GM12864 (cell line): ENCODE measurements at regions not wholly inside any gene's neighbourhood (a gene's known extent, or its start where the extent isn't known, plus 50 kb on each side); places are given as distances from the start of the nearest gene placed in this dataset.

Experiments used
- DNase-seq: peaks from one replicate; pipeline ENCODE4 v3.0.0-alpha.2; 2011; ENCODE audit warnings: low read depth
- H3K4me3 ChIP-seq: 2 replicates; pipeline ENCODE4 v1.5.1; 2011; ENCODE audit warnings: mild to moderate bottlenecking, low read depth, low read length, control low read depth
- TF ChIP-seq, protein P1 (sequence below): IDR thresholded peaks from 2 replicates; pipeline ENCODE4 v1.5.1; 2011; ENCODE audit warnings: low read depth, mild to moderate bottlenecking, moderate library complexity, low read length, control low read depth, inconsistent platforms; ENCODE audit errors: missing control alignments

DNA sequence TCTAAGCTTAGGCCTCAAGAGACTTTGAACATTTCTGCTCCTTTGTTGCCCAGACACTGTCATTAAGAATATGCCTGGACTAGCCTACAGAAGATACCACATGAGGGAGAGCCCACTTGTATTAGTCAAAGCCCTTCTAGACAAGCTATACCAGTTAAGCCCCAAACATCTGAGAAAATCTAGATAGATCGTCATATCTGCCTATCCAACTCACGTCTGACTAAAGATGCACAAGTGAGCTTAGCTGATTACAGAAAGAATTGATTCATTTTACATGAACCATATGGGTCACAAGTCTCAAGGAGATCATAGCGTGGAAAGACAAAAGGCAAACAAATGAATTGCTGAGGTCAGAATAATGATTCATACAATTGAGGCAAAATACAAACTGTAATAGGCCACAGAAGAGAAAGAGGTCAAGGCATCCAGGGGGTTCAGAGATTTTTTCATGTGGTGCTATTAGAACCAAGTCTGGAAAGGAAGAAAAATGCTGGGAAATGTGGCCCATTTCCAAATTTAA is 1155.5 kb upstream of the TENM4 start:
- DNase-seq, result no peak
- no peak overlapping the region for H3K4me3 ChIP-seq
- TF ChIP-seq, protein P1, sequence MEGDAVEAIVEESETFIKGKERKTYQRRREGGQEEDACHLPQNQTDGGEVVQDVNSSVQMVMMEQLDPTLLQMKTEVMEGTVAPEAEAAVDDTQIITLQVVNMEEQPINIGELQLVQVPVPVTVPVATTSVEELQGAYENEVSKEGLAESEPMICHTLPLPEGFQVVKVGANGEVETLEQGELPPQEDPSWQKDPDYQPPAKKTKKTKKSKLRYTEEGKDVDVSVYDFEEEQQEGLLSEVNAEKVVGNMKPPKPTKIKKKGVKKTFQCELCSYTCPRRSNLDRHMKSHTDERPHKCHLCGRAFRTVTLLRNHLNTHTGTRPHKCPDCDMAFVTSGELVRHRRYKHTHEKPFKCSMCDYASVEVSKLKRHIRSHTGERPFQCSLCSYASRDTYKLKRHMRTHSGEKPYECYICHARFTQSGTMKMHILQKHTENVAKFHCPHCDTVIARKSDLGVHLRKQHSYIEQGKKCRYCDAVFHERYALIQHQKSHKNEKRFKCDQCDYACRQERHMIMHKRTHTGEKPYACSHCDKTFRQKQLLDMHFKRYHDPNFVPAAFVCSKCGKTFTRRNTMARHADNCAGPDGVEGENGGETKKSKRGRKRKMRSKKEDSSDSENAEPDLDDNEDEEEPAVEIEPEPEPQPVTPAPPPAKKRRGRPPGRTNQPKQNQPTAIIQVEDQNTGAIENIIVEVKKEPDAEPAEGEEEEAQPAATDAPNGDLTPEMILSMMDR, result no peak

DNA sequence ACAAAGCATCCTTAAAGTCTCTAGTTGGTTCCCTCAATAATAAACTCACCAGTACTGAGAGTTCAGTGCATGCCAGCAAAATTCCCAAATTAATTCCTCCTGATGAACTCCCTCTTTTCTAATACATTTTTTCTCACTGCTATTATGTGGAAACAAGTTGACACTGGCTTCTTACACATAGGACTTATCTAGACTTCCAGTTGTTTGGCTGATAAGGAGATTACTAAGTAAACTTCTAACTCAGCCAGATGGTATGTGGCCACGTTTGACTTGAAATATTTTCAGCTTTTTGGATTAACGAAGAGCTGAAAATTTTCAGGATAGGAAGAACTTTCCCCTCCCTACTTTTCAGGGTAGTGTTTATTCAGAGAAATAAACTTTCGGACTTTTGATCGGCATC is 1154.2 kb upstream of the TENM4 start:
- TF ChIP-seq, protein P1, result no peak
- DNase-seq, result no peak

DNA sequence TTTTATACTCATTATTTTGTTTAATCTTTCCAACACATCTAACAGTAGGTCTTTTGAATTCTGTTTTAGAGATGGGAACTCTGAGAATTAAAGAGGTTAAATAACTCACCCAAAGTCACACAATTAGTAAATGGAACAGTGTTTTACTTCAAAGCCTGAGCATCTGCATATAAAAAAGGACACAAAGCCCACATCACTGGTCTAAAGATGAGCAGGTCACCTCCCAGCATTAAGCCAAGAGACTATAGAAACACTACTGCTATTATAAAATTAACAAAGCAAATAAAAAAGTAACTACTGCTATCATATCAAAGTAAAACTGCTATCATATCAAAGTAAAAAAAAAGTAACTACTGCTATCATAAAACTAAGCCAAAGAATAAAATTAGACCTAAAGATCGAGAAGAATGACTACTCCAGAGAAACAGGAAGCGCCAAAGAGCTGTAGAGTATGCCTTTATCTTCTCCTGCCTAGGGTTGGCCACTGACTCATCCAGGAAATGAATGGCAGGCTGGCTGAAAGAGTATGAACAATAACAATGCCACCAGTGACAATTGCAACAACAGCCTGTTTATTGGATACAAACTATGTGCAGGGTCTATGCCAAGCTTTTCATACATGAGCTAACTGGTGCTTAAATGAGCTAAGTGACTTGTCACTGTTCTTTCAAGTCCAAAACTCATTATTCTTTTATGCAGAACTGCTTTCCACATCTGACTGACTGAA is 1153.0 kb upstream of the TENM4 start:
- no peak overlapping the region for H3K4me3 ChIP-seq
- TF ChIP-seq, protein P1, result no peak
- no peak for DNase-seq

More for the DNA sequence above, 1154.2 kb upstream of the TENM4 start:
- H3K4me3 ChIP-seq, result no peak overlapping the region

DNA sequence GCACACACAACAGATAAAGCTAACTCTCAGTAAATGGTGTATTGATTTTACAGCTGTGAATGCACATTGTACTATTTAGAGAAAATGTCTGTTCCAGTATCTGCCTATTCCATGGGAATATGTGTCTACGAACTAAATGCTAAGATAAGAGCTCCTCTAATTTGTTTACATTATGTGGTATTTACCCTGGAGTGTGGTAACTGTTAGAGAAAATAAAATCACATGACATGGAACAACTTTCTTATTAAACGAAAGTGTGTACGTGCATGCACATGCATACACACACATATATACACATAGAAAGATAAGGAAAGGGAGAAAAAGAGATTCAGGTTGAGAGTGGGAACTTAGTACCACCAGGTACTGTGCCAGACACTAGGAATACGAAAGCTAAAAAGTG is 1151.7 kb upstream of the TENM4 start:
- TF ChIP-seq, protein P1, result no peak
- no peak for DNase-seq
- no peak overlapping the region for H3K4me3 ChIP-seq

DNA sequence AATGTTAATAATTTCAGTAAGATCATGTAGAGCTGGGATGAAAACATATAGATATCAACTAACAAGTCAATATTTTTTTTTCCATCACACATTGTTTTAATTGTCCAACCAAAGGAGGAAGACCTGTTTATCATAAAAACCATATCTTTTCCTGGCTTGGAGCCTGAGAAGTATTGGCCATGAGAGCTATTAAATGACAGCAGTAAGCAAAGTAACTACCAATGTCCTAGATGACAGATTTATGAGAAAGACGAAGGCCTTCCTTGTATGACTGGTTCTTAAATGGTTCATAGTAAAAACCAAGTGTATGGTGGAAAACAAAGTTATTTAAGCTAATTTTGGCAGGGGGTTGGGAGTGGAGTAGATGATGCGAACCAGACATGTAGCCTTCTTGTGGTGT is 1147.1 kb upstream of the TENM4 start:
- TF ChIP-seq, protein P1, result no peak
- DNase-seq, result no peak
- H3K4me3 ChIP-seq, result no peak overlapping the region

DNA sequence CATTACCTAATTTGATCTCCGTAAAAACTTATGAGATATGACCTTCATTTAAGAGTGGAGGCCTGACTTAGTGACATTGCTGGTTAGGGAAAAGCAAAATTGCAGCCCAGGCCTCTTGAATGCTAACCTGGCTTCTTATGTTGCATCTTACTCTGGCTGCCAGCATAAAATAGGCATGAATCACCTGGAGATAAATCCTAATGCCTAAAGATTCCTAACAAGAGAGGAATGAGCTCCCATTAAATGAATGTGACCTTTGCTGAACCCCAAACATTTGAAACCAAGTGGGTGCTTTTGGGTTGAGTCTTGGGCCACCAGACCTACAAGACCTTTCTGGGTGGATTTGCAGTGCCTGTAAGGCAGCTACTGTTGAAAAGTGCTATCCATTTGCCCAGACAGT is 1145.6 kb upstream of the TENM4 start:
- no peak for DNase-seq
- TF ChIP-seq, protein P1, result no peak
- H3K4me3 ChIP-seq, result no peak overlapping the region

DNA sequence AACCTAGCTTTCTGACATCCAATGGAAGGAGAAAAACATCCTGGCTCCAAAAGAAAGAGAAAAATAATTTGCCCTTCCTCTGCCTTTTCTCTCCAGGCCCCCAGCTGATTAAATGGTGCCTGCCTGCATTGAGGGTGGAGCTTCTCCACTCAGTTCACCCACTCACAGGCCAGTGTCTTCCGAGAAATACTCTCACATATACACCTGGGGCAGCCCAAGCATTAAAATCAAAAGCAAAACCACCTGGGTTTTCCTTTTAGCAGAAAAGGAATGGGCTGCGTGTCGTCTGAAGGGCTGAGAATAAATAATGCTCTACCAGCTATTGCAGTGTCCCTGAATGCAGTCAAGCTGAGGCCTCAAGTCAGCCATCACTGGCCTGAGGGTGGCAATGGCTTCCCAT is 1143.8 kb upstream of the TENM4 start:
- no peak overlapping the region for H3K4me3 ChIP-seq
- no peak for DNase-seq
- TF ChIP-seq, protein P1, result no peak
